ENCODE measurements at regions not wholly inside any gene's neighbourhood (a gene's known extent, or its start where the extent isn't known, plus 50 kb on each side); places are given as distances from the start of the nearest gene placed in this dataset.
"Not testable (repeated sequence)": the region's sequence is repeated elsewhere in the genome, so short reads cannot be mapped to it uniquely, and the experiment has no call there.

DNA sequence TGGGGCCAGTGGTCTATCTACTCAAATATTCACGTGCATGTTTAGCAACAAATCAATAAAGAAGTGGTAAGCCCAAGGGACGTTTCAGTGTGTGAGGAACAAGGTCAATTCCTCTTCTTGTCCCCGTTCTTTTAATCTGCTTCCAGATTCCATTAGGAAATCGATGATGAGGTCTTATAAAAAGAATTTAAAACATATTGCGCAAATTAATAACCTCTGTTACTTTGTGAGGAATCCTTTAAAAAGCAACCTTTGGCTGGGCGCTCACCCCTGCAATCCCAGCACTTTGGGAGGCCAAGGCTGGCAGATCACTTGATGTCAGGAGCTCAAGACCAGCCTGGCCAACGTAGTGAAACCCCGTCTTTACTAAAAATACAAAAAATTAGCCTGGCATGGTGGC, 113.0 kb upstream of the TMPRSS2 start:
- in situ Hi-C loops (cut with MboI; ENCODE audit: low pct_unique_long_range_greater_than_20kb, low sequenced_read_pairs): no loop called here
- DNase-seq: no peak

DNA sequence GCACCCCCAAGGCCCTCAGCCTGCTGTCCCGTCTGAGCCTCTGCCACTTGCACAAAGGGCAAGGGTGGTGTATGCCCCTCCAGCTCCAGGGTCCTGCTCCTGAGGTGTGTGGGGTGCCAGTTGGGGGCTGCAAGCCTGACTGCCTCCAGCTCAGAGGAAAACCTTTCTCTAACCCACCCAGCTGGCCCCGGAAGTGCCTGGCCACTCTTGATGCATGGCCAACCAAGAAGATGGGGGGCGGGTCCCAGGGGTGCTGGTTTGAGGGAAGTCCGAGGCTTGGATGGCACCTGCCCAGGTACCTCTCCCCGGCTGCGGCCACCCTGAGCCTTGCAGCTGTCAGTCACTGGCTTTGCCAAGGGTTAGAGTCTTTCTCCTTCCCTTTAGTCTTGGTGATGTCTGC, 112.6 kb upstream of the TMPRSS2 start:
- in situ Hi-C loops (cut with MboI; ENCODE audit: low pct_unique_long_range_greater_than_20kb, low sequenced_read_pairs): no loop called here
- DNase-seq: no peak

DNA sequence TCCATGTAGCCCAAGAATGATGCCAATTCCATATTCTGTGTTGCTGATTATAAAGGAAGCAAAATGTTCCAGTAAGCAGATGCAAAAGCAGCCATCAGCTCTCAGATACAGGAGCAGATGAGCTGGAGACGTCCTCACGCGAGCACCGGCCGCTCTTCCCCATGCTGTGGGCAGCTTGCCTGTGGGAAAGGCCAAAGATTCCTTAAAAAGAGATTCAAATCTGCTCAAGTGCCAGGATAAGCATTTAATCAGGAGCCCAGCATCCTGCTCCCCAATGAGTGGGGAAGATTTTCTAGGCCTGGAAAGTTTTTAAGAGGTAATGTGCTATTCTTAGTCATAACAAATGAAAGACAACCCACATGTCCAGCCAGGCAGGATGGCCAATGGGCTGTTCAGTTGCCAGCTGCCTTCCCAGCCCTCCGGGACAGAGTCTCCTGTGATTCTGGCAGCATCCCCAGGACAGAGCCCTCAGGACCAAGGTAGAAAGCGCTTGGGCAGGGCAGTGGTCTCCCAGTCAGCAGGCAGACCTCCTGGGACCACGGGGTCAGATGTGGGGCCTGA, 108.2 kb upstream of the TMPRSS2 start:
- in situ Hi-C loops (cut with MboI; ENCODE audit: low pct_unique_long_range_greater_than_20kb, low sequenced_read_pairs): no loop called here
- DNase-seq: no peak

DNA sequence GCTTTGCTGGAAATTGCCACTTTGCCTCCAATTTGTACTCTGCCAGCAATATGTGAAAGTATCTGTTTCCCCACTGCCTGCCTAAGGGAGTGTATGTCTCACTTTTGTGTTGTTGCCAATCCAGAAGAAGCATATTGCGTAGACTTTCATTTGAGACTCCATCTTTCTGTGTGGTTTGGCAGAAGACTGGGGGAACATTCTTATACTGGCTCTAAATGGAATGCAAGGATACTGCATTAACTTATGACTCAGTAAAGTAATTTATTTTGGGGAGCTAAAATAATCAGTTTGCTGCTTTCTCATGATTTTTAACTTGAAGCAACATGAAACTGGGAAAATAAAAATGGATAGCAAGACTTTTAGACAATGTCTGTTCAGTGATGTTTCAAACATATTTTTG, 107.7 kb upstream of the TMPRSS2 start:
- in situ Hi-C loops (cut with MboI; ENCODE audit: low pct_unique_long_range_greater_than_20kb, low sequenced_read_pairs): no loop called here

DNA sequence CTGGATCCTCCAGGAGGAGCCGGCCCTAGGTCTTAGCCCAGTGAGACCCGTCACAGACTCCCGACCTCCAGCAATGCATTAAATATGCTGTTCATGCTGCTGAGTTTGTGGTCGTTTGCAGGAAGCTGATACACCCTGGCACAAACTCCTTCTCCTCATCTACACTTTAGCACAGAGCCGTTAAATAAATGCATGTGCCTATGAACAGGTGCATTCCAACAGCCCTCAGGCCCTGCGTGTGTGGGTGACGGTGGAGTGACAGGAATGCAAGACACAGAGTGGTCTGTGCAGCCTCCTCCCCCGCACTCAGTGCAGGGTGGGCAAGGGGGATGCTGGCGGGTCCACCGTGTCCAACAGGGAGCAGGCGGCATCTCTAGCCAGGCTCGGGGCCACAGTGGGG, 106.6 kb upstream of the TMPRSS2 start:
- no peak for DNase-seq
- in situ Hi-C loops (cut with MboI; ENCODE audit: low pct_unique_long_range_greater_than_20kb, low sequenced_read_pairs): no loop called here

More for the DNA sequence above, 107.7 kb upstream of the TMPRSS2 start:
- DNase-seq: no peak

DNA sequence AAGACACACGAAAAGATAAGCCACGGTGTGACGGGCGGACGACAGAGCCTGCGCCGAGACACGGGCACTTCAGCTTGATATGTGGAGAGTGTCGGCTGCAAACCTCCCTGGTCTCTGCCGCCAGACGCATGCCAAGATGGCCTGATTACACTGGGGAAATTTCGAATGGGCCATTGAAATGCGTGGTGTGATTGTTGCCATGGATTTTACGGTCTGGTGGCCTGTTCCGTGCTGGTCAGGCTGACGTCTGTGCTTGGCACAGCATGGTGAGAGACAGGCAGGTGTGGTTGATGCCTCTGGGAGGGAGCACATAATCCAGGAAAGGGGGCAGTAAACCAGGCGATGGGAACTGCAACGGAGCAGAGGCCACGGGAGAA, 105.6 kb upstream of the TMPRSS2 start:
- DNase-seq: no peak
- in situ Hi-C loops (cut with MboI; ENCODE audit: low pct_unique_long_range_greater_than_20kb, low sequenced_read_pairs): no loop called here

DNA sequence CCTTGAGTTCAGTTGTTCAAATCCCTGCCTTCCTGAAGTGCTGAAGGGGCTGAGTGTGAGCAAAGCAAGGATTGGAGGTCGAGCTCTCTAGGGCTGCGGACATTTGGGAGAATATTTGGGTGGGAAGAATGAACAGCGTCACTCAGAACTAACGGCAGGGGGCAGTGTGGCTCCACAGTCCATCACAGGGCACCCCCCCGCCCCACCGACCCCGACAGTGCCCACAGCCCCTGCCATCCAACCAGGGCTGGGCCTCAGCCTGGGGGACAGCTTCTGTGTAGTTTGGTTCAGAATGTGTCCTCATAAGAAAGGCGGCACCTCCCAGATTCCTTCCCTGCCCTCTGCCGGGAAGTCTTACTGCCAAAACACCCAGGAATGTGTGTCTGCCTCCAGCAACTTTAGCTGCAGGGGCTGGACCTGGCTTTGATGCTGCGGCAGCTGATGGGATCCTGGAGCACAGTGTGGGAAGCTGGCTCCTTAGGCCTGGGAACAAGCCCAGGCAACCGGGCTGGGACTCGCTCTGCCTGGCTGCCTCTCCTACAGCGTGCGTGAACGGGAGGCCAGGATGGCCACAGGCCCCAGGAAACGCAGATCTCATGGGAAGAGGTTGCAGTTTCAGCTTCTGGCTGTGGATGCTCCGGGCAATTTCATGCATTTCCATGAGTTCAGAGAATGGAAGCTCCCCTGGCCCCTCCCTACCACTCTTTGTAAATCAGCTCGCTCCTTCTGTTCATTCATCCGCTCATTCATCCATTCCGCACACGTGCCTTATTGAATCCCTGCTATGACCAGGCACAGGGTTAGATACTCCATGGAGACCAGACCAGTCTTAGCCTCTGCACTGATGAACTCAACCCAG, 104.9 kb upstream of the TMPRSS2 start:
- in situ Hi-C loops (cut with MboI; ENCODE audit: low pct_unique_long_range_greater_than_20kb, low sequenced_read_pairs): no loop called here
- DNase-seq: peak; percentile 42

DNA sequence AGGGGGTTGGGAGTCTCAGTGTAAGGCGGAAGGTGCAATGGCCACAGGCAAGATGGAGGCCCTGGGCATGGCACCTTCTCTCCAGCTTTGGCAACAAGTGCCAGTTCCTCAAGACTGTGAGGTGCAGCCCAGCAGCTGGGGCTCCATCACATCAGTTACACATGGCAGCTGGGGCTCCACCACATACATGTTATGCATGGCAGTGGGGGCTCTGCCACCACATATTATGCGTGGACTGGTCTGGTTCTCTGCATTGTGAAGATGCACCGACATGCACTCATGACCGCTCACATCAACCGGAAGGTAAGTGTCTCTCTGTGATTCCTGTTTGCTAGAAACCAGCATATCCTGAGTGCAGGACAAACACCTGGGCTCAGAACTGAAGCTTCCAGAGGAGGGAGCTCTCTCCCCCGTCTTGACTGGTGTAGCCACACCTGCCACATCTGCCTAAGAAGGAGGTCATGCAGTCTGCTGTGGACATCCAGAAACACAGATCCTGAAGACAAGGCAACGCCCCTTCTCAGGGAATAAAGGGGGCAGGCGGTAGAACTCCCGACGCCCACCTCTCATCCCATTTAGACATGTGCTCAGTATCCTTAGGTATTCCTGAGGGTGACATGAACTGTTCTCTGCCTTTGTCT, 104.1 kb upstream of the TMPRSS2 start:
- in situ Hi-C loops (cut with MboI; ENCODE audit: low pct_unique_long_range_greater_than_20kb, low sequenced_read_pairs): no loop called here
- DNase-seq: peak; percentile 8

DNA sequence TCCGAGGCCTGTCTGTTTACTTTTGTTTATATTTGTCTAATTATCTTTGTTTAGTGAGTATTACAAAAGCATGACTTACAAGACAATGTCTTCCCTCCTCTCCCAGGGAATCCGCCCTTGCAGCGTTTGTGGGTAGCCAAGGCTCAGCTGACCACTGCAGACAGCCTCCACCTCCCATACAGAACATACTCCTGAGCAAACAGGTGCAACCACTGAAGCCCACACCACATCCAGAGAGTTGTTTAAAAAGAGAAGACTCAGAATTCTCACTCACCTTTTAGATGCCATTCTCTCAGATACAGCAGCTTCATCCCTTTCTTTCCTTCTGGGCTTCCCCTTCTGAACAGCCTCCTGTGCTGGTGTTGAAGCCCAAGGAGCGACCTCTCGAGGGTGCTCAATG, 103.5 kb upstream of the TMPRSS2 start:
- in situ Hi-C loops (cut with MboI; ENCODE audit: low pct_unique_long_range_greater_than_20kb, low sequenced_read_pairs): no loop called here
- DNase-seq: no peak

DNA sequence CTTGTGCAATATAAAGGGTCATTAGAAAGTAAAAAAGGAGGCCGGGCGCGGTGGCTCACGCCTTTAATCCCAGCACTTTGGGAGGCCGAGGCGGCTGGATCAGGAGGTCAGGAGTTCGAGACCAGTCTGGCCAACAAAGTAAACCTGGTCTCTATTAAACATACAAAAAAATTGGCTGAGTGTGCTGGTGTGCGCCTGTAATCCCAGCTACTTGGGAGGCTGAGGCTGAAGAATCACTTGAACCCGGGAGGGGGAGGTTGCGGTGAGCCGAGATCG, 102.8 kb upstream of the TMPRSS2 start:
- in situ Hi-C loops (cut with MboI; ENCODE audit: low pct_unique_long_range_greater_than_20kb, low sequenced_read_pairs); DNase-seq: not testable (repeated sequence)

DNA sequence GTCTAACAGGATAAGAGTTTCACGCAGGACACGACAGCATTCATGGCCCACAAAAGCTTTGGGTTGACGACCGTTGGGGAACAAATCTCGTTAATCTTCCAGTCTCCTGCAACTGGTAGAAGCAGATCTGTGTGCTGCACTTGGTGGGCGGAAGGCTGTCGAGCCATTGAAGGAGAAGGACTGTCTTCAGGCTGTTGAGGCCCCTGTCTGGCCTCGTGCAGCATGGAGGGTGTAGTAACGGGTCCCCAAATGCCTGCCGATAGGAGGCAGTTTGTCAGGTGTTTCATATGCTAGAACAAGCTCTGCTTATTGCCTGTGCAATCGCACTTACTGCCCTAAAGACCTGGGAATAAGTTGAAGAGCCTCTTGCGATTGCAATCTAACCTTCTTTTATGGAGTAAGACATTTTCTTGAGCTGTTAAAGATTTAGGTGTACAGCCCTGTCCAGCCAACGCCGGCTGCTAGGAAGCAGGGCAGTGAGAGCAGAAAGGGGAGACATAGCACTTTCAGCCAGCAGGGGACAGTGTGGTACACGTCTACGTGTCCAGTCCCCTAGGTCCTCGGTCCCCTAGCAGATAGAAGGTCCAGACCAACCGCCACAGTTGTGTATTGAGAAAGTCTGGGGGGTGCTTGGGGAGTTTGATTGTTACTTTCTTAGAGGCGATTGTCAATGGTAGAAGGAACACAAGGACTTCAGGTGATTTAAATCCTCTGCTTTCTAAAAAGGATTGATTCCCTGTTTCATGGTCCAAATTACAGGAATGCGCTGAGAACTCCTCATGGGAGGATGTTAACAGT, 102.3 kb upstream of the TMPRSS2 start:
- peak; percentile 57 for DNase-seq
- in situ Hi-C loops (cut with MboI; ENCODE audit: low pct_unique_long_range_greater_than_20kb, low sequenced_read_pairs): no loop called here

DNA sequence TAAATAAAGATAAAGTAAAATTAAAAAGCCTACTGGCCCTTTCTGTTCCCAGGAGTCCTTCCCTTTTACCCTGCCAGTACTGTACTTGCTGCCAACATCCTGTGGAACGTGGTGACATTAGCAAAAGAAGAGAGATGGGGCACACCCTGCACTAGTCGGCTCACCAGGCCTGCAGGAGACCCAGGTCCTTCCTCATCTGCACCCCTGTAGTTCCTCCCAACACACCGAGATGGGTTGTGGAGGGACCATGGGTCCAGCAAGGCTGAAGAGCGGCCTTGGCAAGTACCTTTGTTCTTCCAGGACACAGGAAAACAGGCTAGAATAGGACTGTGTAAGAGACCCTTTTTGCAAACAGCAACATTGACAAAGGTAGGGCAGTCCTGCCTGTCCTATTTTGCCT, 98.7 kb upstream of the TMPRSS2 start:
- no peak for DNase-seq
- in situ Hi-C loops (cut with MboI; ENCODE audit: low pct_unique_long_range_greater_than_20kb, low sequenced_read_pairs): no loop called here

DNA sequence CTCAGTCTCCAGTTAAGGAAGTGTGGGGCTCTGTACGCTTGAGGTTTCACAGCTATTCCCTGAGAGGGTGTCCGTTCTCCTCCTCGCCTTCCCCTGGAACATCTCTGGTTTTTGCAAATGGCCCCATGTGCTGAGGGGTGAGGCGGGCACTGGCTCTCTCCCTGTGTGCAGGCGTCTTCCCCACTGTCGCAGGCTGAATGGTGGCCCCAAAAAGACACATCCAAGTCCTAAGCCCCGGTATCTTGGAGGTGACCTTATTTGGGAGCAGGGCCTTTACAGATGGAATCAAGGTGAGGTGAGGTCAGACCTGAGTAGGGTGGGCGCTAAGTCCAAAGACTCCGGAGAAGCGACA, 98.0 kb upstream of the TMPRSS2 start:
- DNase-seq: no peak
- in situ Hi-C loops (cut with MboI; ENCODE audit: low pct_unique_long_range_greater_than_20kb, low sequenced_read_pairs): no loop called here

DNA sequence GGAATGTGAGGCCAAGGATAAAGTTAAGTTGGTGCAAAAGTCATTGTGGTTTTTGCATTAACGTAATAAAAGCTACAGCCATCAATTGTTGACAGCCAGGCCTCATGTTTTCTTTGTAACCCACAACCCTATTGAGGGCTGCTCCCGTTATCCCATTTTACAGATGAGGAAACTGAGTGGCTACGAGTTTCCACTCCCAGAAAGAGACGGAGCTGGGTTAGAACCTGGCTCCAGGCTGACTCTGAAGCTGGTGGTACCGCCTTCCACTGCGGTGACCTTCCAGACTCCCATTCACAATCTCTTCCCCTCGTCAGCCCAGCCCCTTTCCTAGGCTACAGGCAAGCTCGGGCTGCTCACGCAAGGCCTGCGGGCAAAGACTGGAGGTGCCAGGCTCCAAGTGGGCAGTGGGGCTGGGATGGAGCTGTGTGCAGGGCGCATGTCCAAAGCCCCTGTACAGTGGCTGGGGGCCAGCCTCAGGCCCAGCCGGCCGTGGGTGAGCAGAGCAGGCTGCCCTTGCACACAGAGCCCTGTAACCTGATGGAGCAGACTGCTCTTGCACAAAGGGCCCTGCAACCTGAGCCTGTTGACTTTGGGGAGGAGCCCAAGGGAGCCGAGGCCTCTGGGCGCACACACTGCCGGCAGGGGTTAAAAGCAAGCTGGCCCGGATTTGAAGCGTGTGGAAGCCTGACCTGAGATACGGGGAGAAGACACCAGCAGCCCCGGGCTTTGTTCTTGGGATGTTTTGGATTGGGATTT, 97.4 kb upstream of the TMPRSS2 start:
- DNase-seq: no peak
- in situ Hi-C loops (cut with MboI; ENCODE audit: low pct_unique_long_range_greater_than_20kb, low sequenced_read_pairs): no loop called here

DNA sequence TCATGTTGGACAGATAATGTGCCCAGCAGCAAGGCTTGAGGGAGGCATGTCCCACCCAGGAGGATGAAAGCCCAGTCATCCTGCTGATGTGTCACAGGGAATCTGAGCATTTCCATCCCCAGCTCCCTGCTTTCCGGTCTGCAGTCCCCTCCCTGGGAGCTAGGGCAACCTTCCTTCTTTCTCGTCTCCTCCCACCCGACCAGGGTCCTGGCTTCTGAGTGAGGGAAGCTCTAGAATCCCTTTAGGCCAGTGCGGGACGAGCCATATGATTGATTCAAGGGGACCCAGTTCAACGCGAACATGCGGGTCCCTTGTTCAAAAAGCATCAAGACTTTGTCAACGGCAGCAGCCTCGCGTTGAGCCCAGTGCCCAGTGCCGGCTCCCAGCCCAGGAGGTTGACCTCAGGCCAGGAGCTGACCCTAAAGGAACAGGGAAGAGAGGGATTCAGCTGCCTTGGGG, 96.7 kb upstream of the TMPRSS2 start:
- DNase-seq: no peak
- in situ Hi-C loops (cut with MboI; ENCODE audit: low pct_unique_long_range_greater_than_20kb, low sequenced_read_pairs): no loop called here

DNA sequence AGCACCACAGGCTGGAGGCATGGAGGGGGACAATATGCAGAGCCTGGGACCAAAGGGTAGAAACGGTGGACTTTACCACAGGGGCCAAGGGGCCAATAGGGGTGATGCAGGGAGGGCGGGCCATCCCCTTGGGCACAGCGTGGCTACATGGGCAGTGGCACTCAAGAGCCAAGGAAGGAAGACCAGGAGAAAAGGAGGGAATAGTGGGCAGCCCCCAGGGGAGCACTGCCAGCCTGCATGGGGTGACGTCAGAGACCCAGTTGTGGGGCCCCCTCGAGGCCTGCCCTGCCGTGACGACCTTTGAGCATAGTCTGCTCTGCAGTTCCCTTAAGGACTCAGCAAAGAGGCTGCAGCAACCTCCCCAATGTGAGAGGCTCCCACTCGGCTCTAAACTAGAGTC, 95.5 kb upstream of the TMPRSS2 start:
- DNase-seq: no peak
- in situ Hi-C loops (cut with MboI; ENCODE audit: low pct_unique_long_range_greater_than_20kb, low sequenced_read_pairs): no loop called here

DNA sequence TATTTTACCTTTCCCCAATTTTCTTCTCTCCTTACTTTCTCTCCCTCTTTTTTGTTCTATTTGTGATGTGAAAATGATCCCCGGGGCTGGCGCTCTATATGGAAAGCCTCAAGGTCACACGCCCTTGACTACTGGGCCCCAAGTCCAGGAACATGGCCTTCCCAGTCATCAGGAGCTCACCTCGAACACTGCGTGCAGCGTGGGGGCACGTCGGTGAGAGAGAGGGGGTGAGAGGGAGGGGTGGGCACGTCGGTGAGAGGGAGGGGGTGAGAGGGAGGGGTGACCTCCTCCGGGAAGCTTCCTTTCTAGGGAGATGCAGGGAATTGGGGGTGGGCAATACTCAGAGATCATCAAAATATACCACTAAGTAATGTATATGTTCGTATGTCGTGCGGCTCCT, 94.6 kb upstream of the TMPRSS2 start:
- no peak for DNase-seq
- in situ Hi-C loops (cut with MboI; ENCODE audit: low pct_unique_long_range_greater_than_20kb, low sequenced_read_pairs): no loop called here

DNA sequence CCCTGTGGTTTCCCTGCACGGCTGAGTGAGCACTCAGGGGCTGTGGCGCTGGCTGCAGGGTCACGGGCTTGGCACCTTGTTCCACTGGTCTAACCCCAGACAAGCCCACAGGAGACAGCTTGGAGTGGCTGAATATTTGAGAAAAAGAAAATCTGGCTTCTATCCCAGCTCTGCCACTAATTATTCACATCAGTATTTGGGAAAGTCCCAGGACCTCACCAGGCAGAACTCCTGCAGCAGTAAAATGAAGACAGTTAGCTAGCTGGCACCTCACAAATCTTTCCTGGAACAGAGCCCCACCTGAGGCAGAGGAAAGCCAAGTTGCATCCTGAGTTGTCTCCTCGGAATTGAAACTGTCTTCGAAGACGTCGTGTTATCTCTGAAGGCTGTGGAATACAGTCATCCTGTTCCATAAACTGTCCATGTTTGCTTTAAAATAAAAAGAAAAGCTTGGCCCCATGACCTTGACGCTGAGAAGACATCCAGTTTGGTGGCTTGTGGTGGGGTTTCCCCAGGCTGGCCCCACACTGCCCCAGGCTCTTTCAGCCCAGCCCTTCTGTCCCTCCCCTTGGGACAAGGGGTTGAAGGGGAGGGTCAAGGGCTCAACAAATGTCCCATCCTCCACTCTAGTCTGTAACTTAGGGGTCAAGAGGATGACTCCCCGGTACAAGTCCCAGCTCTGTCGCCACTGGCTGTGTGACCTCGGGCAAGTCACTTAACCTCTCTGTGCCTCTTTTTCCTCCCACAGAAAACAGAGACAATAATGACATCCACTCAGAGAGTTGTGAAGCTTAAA, 93.8 kb upstream of the TMPRSS2 start:
- in situ Hi-C loops (cut with MboI; ENCODE audit: low pct_unique_long_range_greater_than_20kb, low sequenced_read_pairs): no loop called here
- no peak for DNase-seq

Data from KBM-7 (cell line).